ENCODE measurements at regions not wholly inside any gene's neighbourhood (a gene's known extent, or its start where the extent isn't known, plus 50 kb on each side); places are given as distances from the start of the nearest gene placed in this dataset.

GRCh38 chr3:5822843-5823242 is 635.3 kb downstream of the EDEM1 start:
- H3K27ac Mint-ChIP-seq, result no peak overlapping the region
- H3K27ac ChIP-seq (ENCODE audit: low read depth, low read length), result no peak overlapping the region
- intact Hi-C loops (cut with micrococcal nuclease), result no loop called here
- H3K4me1 ChIP-seq (ENCODE audit: control insufficient read depth in 2 of 2, insufficient read depth in 2 of 2, low read length in 2 of 2), result no peaks in the 10 kb centered on the region
- ATAC-seq (no peak), DNase-seq (no peak)
- peaks cover 0 to under 1% (median 0%) of the 10 kb centered on the region in 5 donors for H3K36me3 Mint-ChIP-seq
- H3K27me3 Mint-ChIP-seq, result no peaks in the 10 kb centered on the region
- H3K36me3 ChIP-seq (ENCODE audit: control insufficient read depth in 2 of 3, insufficient read depth in 3 of 3, low read length in 3 of 3), result no peaks in the 10 kb centered on the region
- ChIA-PET POLR2A (no interaction called here), CTCF (no interaction called here)
- H3K9me3 ChIP-seq (ENCODE audit: control insufficient read depth in 2 of 3, low read length in 3 of 3), result no peaks in the 10 kb centered on the region
- no peak overlapping the region for H3K4me3 ChIP-seq (ENCODE audit: low read length)
- no peaks in the 10 kb centered on the region for H3K4me1 Mint-ChIP-seq
- peaks cover 0 to 11% (median 3%) of the 10 kb centered on the region in 11 donors for H3K9me3 Mint-ChIP-seq
- no peak overlapping the region for H3K4me3 Mint-ChIP-seq
- no peaks in the 10 kb centered on the region for H3K27me3 ChIP-seq (ENCODE audit: control insufficient read depth in 2 of 2, insufficient read depth in 2 of 2, low read length in 2 of 2)

GRCh38 chr3:5826467-5826866 is 639.0 kb downstream of the EDEM1 start:
- Histone ChIP-seq H3K36me3 (ENCODE audit: control insufficient read depth in 2 of 3, insufficient read depth in 3 of 3, low read length in 3 of 3) (no peaks in the 10 kb centered on the region), H3K4me3 (ENCODE audit: low read length) (no peak overlapping the region), H3K4me1 (ENCODE audit: control insufficient read depth in 2 of 2, insufficient read depth in 2 of 2, low read length in 2 of 2) (no peaks in the 10 kb centered on the region), H3K27me3 (ENCODE audit: control insufficient read depth in 2 of 2, insufficient read depth in 2 of 2, low read length in 2 of 2) (no peaks in the 10 kb centered on the region), H3K27ac (ENCODE audit: low read depth, low read length) (no peak overlapping the region), H3K9me3 (ENCODE audit: control insufficient read depth in 2 of 3, low read length in 3 of 3) (no peaks in the 10 kb centered on the region)
- no peak for ATAC-seq
- Mint-ChIP-seq H3K36me3 (peaks cover 0 to 5% (median 0%) of the 10 kb centered on the region in 5 donors), H3K27me3 (no peaks in the 10 kb centered on the region), H3K27ac (no peak overlapping the region), H3K4me3 (no peak overlapping the region), H3K4me1 (no peaks in the 10 kb centered on the region), H3K9me3 (peaks cover 0 to 25% (median 6%) of the 10 kb centered on the region in 11 donors)
- no peak for DNase-seq
- ChIA-PET CTCF (no interaction called here), POLR2A (no interaction called here)
- intact Hi-C loops (cut with micrococcal nuclease), result no loop called here

DNA sequence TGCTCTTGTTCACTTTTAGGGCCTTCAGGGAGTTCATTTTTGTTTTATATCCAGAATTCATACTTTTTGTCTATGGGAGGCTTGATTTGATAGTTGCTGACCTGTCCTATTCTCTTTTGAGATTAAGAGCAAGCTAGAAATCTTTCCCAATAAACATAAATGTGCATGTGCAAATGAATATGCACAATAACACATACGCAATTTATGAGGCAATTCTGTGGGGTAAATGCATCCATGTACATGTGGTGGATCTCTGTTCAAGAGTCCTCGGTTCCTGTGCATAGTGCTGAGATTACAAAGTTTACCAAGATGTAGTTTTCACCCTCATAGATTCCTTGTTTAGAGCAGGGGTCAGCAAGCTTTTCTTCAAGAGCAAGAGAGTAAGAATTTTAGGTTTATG is 640.7 kb downstream of the EDEM1 start:
- Mint-ChIP-seq H3K36me3 (peaks cover 0 to 5% (median 0%) of the 10 kb centered on the region in 5 donors), H3K27ac (no peak overlapping the region)
- H3K4me3 ChIP-seq (ENCODE audit: low read length), result no peak overlapping the region

GRCh38 chr3:5840056-5840455 is 652.5 kb downstream of the EDEM1 start:
- no peaks in the 10 kb centered on the region for H3K4me1 Mint-ChIP-seq

More for the DNA sequence above, 640.7 kb downstream of the EDEM1 start:
- POLR2A ChIA-PET, result no interaction called here
- Histone ChIP-seq H3K36me3 (ENCODE audit: control insufficient read depth in 2 of 3, insufficient read depth in 3 of 3, low read length in 3 of 3) (no peaks in the 10 kb centered on the region), H3K9me3 (ENCODE audit: control insufficient read depth in 2 of 3, low read length in 3 of 3) (no peaks in the 10 kb centered on the region), H3K27ac (ENCODE audit: low read depth, low read length) (no peak overlapping the region), H3K27me3 (ENCODE audit: control insufficient read depth in 2 of 2, insufficient read depth in 2 of 2, low read length in 2 of 2) (no peaks in the 10 kb centered on the region), H3K4me1 (ENCODE audit: control insufficient read depth in 2 of 2, insufficient read depth in 2 of 2, low read length in 2 of 2) (no peaks in the 10 kb centered on the region)
- no peaks in the 10 kb centered on the region for H3K4me1 Mint-ChIP-seq
- H3K27me3 Mint-ChIP-seq, result no peaks in the 10 kb centered on the region
- ATAC-seq (no peak), DNase-seq (no peak)
- CTCF ChIA-PET, result no interaction called here
- peaks cover 0 to 32% (median 6%) of the 10 kb centered on the region in 11 donors for H3K9me3 Mint-ChIP-seq
- intact Hi-C loops (cut with micrococcal nuclease), result no loop called here
- no peak overlapping the region for H3K4me3 Mint-ChIP-seq

GRCh38 chr3:5841599-5841998 is 654.1 kb downstream of the EDEM1 start:
- Mint-ChIP-seq H3K27ac (no peak overlapping the region), H3K4me3 (no peak overlapping the region), H3K9me3 (peaks cover 0 to 11% (median 1%) of the 10 kb centered on the region in 11 donors), H3K27me3 (no peaks in the 10 kb centered on the region), H3K4me1 (no peaks in the 10 kb centered on the region), H3K36me3 (no peaks in the 10 kb centered on the region)
- DNase-seq (no peak), ATAC-seq (no peak)
- intact Hi-C loops (cut with micrococcal nuclease), result no loop called here
- no peak overlapping the region for H3K4me3 ChIP-seq (ENCODE audit: low read length)
- ChIA-PET POLR2A (no interaction called here), CTCF (interaction anchor here (0.5 kb wide), 1 partner anchor 10 kb away, joined by 3 read pairs; no protein-coding TSS in a partner anchor)
- no peaks in the 10 kb centered on the region for H3K27me3 ChIP-seq (ENCODE audit: control insufficient read depth in 2 of 2, insufficient read depth in 2 of 2, low read length in 2 of 2)
- H3K27ac ChIP-seq (ENCODE audit: low read depth, low read length), result no peak overlapping the region
- no peaks in the 10 kb centered on the region for H3K36me3 ChIP-seq (ENCODE audit: control insufficient read depth in 2 of 3, insufficient read depth in 3 of 3, low read length in 3 of 3)
- H3K4me1 ChIP-seq (ENCODE audit: control insufficient read depth in 2 of 2, insufficient read depth in 2 of 2, low read length in 2 of 2), result no peaks in the 10 kb centered on the region
- no peaks in the 10 kb centered on the region for H3K9me3 ChIP-seq (ENCODE audit: control insufficient read depth in 2 of 3, low read length in 3 of 3)

More at GRCh38 chr3:5840056-5840455, 652.5 kb downstream of the EDEM1 start:
- intact Hi-C loops (cut with micrococcal nuclease), result no loop called here
- POLR2A ChIA-PET, result no interaction called here
- Histone ChIP-seq H3K4me3 (ENCODE audit: low read length) (no peak overlapping the region), H3K27me3 (ENCODE audit: control insufficient read depth in 2 of 2, insufficient read depth in 2 of 2, low read length in 2 of 2) (no peaks in the 10 kb centered on the region), H3K36me3 (ENCODE audit: control insufficient read depth in 2 of 3, insufficient read depth in 3 of 3, low read length in 3 of 3) (no peaks in the 10 kb centered on the region), H3K9me3 (ENCODE audit: control insufficient read depth in 2 of 3, low read length in 3 of 3) (no peaks in the 10 kb centered on the region), H3K4me1 (ENCODE audit: control insufficient read depth in 2 of 2, insufficient read depth in 2 of 2, low read length in 2 of 2) (no peaks in the 10 kb centered on the region), H3K27ac (ENCODE audit: low read depth, low read length) (no peak overlapping the region)
- ATAC-seq, result no peak
- Mint-ChIP-seq H3K4me3 (no peak overlapping the region), H3K36me3 (no peaks in the 10 kb centered on the region), H3K27me3 (no peaks in the 10 kb centered on the region), H3K9me3 (peaks cover 0 to 16% (median 3%) of the 10 kb centered on the region in 11 donors), H3K27ac (no peak overlapping the region)
- no peak for DNase-seq
- CTCF ChIA-PET, result no interaction called here

- DNase-seq, result no peak
- ChIA-PET POLR2A (no interaction called here), CTCF (no interaction called here)
- Histone ChIP-seq H3K9me3 (ENCODE audit: control insufficient read depth in 2 of 3, low read length in 3 of 3) (no peaks in the 10 kb centered on the region), H3K27me3 (ENCODE audit: control insufficient read depth in 2 of 2, insufficient read depth in 2 of 2, low read length in 2 of 2) (no peaks in the 10 kb centered on the region), H3K36me3 (ENCODE audit: control insufficient read depth in 2 of 3, insufficient read depth in 3 of 3, low read length in 3 of 3) (no peaks in the 10 kb centered on the region), H3K27ac (ENCODE audit: low read depth, low read length) (no peak overlapping the region), H3K4me3 (ENCODE audit: low read length) (no peak overlapping the region), H3K4me1 (ENCODE audit: control insufficient read depth in 2 of 2, insufficient read depth in 2 of 2, low read length in 2 of 2) (no peaks in the 10 kb centered on the region)
- Mint-ChIP-seq H3K4me3 (no peak overlapping the region), H3K36me3 (no peaks in the 10 kb centered on the region), H3K9me3 (peaks cover 0 to 15% (median 1%) of the 10 kb centered on the region in 11 donors), H3K4me1 (no peaks in the 10 kb centered on the region), H3K27me3 (no peaks in the 10 kb centered on the region), H3K27ac (no peak overlapping the region)
- no peak for ATAC-seq
- intact Hi-C loops (cut with micrococcal nuclease), result no loop called here
Measured at GRCh38 chr3:5846261-5846660, 658.8 kb downstream of the EDEM1 start.

DNA sequence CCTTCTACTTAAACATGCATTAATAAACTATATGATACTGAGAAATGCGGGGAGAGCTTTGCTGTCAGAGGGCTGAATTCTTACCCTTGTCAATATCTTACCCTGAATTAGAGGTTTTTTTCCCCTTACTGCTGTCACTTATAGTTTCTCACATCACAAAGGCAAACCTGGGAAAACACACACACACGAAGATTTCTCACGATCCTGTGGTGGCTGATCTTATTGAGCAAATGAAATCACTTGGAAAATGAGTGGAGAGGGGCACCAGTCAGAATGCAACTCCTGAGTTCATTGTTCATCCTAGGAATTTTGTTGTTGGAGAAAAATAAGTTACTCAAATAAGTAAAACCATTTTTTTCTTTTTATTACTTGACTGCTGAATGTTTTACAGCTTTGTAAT is 673.6 kb downstream of the EDEM1 start:
- no peak for ATAC-seq
- intact Hi-C loops (cut with micrococcal nuclease), result no loop called here
- Mint-ChIP-seq H3K9me3 (peaks cover 0 to 7% (median 3%) of the 10 kb centered on the region in 11 donors), H3K36me3 (no peaks in the 10 kb centered on the region), H3K4me3 (no peak overlapping the region), H3K27ac (no peak overlapping the region), H3K4me1 (no peaks in the 10 kb centered on the region), H3K27me3 (peaks cover 0 to 7% (median 0%) of the 10 kb centered on the region in 5 donors)
- H3K4me1 ChIP-seq (ENCODE audit: control insufficient read depth in 2 of 2, insufficient read depth in 2 of 2, low read length in 2 of 2), result no peaks in the 10 kb centered on the region
- no peak overlapping the region for H3K4me3 ChIP-seq (ENCODE audit: low read length)
- H3K9me3 ChIP-seq (ENCODE audit: control insufficient read depth in 2 of 3, low read length in 3 of 3), result no peaks in the 10 kb centered on the region
- H3K27me3 ChIP-seq (ENCODE audit: control insufficient read depth in 2 of 2, insufficient read depth in 2 of 2, low read length in 2 of 2), result no peaks in the 10 kb centered on the region
- H3K36me3 ChIP-seq (ENCODE audit: control insufficient read depth in 2 of 3, insufficient read depth in 3 of 3, low read length in 3 of 3), result no peaks in the 10 kb centered on the region
- H3K27ac ChIP-seq (ENCODE audit: low read depth, low read length), result no peak overlapping the region
- DNase-seq, result no peak
- CTCF ChIA-PET, result no interaction called here
- POLR2A ChIA-PET, result no interaction called here

Data from naive thymus-derived CD4-positive, alpha-beta T cell (primary cell).